MCF 10A (cell line): ENCODE measurements at regions not wholly inside any gene's neighbourhood (a gene's known extent, or its start where the extent isn't known, plus 50 kb on each side); places are given as distances from the start of the nearest gene placed in this dataset.

Experiments
- BruUV-seq: library from RNA; stranded (reverse); fragments of 400-500 nt; replicated peaks from 2 replicates; lab custom pipeline; 2021; lab: Mats Ljungman, UMichigan
- CTCF ChIA-PET: fragments of 300-600 bp; sonication (Branson Sonifier 250); formaldehyde crosslinking; extraction: SDS; loops from one replicate; lab custom pipeline; 2021; ENCODE audit warnings: antibody characterized with exemption, inconsistent platforms; lab: Yijun Ruan, JAX
- POLR2A ChIA-PET: fragments of 300-600, 350-650 bp; sonication (Branson Sonifier 250); formaldehyde crosslinking; extraction: SDS; loops from one replicate; lab custom pipeline; 2020; ENCODE audit warnings: antibody characterized with exemption, inconsistent platforms; lab: Yijun Ruan, JAX
- DNase-seq: peaks from one replicate; pipeline ENCODE4 v3.0.0-alpha.2; 2018; ENCODE audit not compliant: unreplicated experiment
- H3K27ac Mint-ChIP-seq: one replicate; pipeline ENCODE4 v1.8.0; 2022; ENCODE audit warnings: mild to moderate bottlenecking, low read depth, mixed read lengths; ENCODE audit not compliant: unreplicated experiment
- H3K27me3 Mint-ChIP-seq: one replicate; pipeline ENCODE4 v1.8.0; 2022; ENCODE audit warnings: mixed read lengths; ENCODE audit not compliant: insufficient read depth, unreplicated experiment
- H3K36me3 Mint-ChIP-seq: one replicate; pipeline ENCODE4 v1.8.0; 2022; ENCODE audit warnings: mild to moderate bottlenecking, moderate library complexity, mixed read lengths; ENCODE audit not compliant: insufficient read depth, unreplicated experiment
- H3K4me1 Mint-ChIP-seq: one replicate; pipeline ENCODE4 v1.8.0; 2022; ENCODE audit warnings: mixed read lengths; ENCODE audit not compliant: insufficient read depth, unreplicated experiment
- H3K4me3 Mint-ChIP-seq: one replicate; pipeline ENCODE4 v1.8.0; 2022; ENCODE audit warnings: mild to moderate bottlenecking, moderate library complexity, mixed read lengths; ENCODE audit not compliant: unreplicated experiment
- H3K9me3 Mint-ChIP-seq: one replicate; pipeline ENCODE4 v1.8.0; 2022; ENCODE audit warnings: mixed read lengths; ENCODE audit not compliant: unreplicated experiment
- intact Hi-C: fragments of 100-400 bp; cut with micrococcal nuclease; formaldehyde crosslinking; loops from 2 replicates; pipeline ENCODE4 v1.14.1; 2022
- TF ChIP-seq, protein P1 (sequence below): fragments of 200-600 bp; IDR thresholded peaks from one replicate; pipeline ENCODE4 v1.8.0; 2022; ENCODE audit warnings: antibody characterized with exemption, mild to moderate bottlenecking; ENCODE audit not compliant: unreplicated experiment

GRCh38 chr10:60684091-60684490, 94.2 kb upstream of the CDK1 start:
- Mint-ChIP-seq H3K27me3 (no peaks in the 10 kb centered on the region), H3K4me3 (no peak overlapping the region), H3K9me3 (no peaks in the 10 kb centered on the region), H3K36me3 (no peaks in the 10 kb centered on the region), H3K27ac (no peak overlapping the region), H3K4me1 (no peaks in the 10 kb centered on the region)
- CTCF ChIA-PET, result interaction anchor here (0.5 kb wide), 1 partner anchor 12 kb away, joined by 3 read pairs; no protein-coding TSS in a partner anchor
- intact Hi-C loops, result no loop called here
- POLR2A ChIA-PET, result no interaction called here
- no peak for DNase-seq
- TF ChIP-seq, protein P1, sequence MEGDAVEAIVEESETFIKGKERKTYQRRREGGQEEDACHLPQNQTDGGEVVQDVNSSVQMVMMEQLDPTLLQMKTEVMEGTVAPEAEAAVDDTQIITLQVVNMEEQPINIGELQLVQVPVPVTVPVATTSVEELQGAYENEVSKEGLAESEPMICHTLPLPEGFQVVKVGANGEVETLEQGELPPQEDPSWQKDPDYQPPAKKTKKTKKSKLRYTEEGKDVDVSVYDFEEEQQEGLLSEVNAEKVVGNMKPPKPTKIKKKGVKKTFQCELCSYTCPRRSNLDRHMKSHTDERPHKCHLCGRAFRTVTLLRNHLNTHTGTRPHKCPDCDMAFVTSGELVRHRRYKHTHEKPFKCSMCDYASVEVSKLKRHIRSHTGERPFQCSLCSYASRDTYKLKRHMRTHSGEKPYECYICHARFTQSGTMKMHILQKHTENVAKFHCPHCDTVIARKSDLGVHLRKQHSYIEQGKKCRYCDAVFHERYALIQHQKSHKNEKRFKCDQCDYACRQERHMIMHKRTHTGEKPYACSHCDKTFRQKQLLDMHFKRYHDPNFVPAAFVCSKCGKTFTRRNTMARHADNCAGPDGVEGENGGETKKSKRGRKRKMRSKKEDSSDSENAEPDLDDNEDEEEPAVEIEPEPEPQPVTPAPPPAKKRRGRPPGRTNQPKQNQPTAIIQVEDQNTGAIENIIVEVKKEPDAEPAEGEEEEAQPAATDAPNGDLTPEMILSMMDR, result no peak
- no TSS peak for BruUV-seq

DNA sequence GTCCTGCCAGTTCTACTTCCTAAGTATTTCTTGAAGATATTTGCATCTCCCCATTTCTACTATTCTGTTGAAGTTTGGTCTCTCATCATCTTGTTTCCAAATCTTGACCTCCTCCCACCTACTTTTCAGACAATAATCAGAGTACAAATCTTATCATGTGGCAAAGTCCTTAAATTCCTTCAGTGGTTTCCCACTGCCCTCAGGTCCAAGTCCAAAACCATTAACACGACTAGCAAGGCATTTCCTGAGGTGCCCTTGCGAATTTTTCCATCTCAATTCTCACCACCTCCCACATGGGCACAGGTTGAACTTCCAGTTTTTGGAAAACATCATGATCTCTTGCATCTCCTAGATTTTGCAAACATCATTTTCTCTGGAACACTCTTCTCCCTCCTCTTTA, 97.2 kb upstream of the CDK1 start:
- Mint-ChIP-seq H3K4me3 (no peak overlapping the region), H3K4me1 (no peaks in the 10 kb centered on the region), H3K27ac (no peak overlapping the region), H3K27me3 (no peaks in the 10 kb centered on the region), H3K9me3 (no peaks in the 10 kb centered on the region), H3K36me3 (no peaks in the 10 kb centered on the region)
- POLR2A ChIA-PET, result no interaction called here
- CTCF ChIA-PET, result no interaction called here
- DNase-seq, result no peak
- TF ChIP-seq, protein P1, result no peak
- intact Hi-C loops, result no loop called here
- BruUV-seq, result no TSS peak

DNA sequence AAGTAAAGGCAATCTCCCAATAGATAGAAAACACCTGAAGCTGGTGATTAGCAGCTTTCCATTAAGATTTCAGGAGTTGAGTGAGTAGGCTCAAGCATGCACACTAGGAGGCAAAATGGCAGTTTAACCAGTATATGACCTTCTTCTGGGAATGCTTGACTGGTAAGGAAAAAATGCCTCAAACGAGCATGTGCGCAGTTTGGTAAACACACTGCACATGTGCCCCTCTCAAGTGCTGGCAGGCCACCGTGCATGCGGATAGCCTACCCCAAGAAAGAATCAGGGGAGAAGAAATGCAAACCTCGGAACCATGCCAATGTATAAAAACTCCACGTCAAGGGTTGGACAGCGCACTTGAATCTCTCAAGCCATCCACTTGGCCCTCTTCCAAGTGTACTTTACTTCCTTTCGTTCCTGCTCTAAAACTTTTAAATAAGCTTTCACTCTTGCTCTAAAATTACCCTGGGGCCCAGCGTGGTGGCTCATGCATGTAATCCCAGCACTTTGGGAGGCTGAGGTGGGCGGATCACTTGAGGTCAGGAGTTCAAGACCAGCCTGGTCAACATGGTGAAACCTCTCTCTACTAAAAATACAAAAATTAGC, 98.8 kb upstream of the CDK1 start:
- Mint-ChIP-seq H3K36me3 (no peaks in the 10 kb centered on the region), H3K4me1 (no peaks in the 10 kb centered on the region), H3K27me3 (no peaks in the 10 kb centered on the region), H3K27ac (no peak overlapping the region), H3K9me3 (no peaks in the 10 kb centered on the region), H3K4me3 (no peak overlapping the region)
- POLR2A ChIA-PET, result interaction anchor here (0.8 kb wide), 1 partner anchor 47 kb away, joined by 3 read pairs; no protein-coding TSS in a partner anchor
- CTCF ChIA-PET, result no interaction called here
- no peak for DNase-seq
- intact Hi-C loops, result no loop called here
- BruUV-seq, result no TSS peak
- TF ChIP-seq, protein P1, result no peak

GRCh38 chr10:60678978-60679377, 99.3 kb upstream of the CDK1 start:
- no peak for DNase-seq
- ChIA-PET CTCF (no interaction called here), POLR2A (interaction anchor here (0.8 kb wide), 1 partner anchor 48 kb away, joined by 3 read pairs; no protein-coding TSS in a partner anchor)
- no TSS peak for BruUV-seq
- H3K4me1 Mint-ChIP-seq, result no peaks in the 10 kb centered on the region
- no peaks in the 10 kb centered on the region for H3K9me3 Mint-ChIP-seq
- TF ChIP-seq, protein P1, result no peak
- no peaks in the 10 kb centered on the region for H3K27me3 Mint-ChIP-seq
- intact Hi-C loops, result no loop called here
- H3K27ac Mint-ChIP-seq, result no peak overlapping the region
- H3K36me3 Mint-ChIP-seq, result no peaks in the 10 kb centered on the region
- H3K4me3 Mint-ChIP-seq, result no peak overlapping the region
